ENCODE measurements at regions not wholly inside any gene's neighbourhood (a gene's known extent, or its start where the extent isn't known, plus 50 kb on each side); places are given as distances from the start of the nearest gene placed in this dataset.

DNA sequence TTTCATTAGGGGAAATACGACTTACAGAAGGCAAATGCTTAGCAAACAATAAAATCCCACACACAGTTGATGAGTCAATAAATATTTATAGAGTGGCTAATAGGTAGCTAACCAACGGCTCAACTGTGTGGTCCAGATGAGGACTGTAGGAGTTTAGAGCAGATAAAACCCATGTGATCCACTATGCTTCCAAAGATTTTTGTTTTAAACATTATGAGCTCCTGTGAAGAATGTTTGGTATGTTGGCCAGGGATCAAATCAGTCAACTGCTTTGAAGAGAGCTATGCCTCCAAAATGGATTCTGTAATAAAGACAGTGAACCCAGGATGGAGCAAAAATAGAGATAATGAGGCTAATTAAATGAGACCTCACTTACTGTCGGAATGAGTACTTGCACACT lies 72.3 kb upstream of the COL11A1 start:
- ATAC-seq (no peak), DNase-seq (no peak)
- TF ChIP-seq POLR2A (IDR thresholded peaks at IDR 0.05), result no peak
- TF ChIP-seq, protein P1, sequence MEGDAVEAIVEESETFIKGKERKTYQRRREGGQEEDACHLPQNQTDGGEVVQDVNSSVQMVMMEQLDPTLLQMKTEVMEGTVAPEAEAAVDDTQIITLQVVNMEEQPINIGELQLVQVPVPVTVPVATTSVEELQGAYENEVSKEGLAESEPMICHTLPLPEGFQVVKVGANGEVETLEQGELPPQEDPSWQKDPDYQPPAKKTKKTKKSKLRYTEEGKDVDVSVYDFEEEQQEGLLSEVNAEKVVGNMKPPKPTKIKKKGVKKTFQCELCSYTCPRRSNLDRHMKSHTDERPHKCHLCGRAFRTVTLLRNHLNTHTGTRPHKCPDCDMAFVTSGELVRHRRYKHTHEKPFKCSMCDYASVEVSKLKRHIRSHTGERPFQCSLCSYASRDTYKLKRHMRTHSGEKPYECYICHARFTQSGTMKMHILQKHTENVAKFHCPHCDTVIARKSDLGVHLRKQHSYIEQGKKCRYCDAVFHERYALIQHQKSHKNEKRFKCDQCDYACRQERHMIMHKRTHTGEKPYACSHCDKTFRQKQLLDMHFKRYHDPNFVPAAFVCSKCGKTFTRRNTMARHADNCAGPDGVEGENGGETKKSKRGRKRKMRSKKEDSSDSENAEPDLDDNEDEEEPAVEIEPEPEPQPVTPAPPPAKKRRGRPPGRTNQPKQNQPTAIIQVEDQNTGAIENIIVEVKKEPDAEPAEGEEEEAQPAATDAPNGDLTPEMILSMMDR (IDR thresholded peaks at IDR 0.05 in 4 of 5, conservative IDR thresholded peaks at IDR 0.05 in 1 of 5), result no peak
- H3K27me3 ChIP-seq, result no peaks in the 10 kb centered on the region
- H3K9me3 ChIP-seq, result no peaks in the 10 kb centered on the region
- H3K4me3 ChIP-seq, result no peak overlapping the region
- in situ Hi-C loops (cut with MboI; ENCODE audit: low sequenced_read_pairs in 4 of 4) (no loop called here), intact Hi-C loops (cut with DNase I; ENCODE audit: low total_unique reads) (no loop called here)
- H3K4me1 ChIP-seq, result no peaks in the 10 kb centered on the region
- H3K36me3 ChIP-seq, result no peaks in the 10 kb centered on the region
- H3K27ac ChIP-seq, result no peak overlapping the region

DNA sequence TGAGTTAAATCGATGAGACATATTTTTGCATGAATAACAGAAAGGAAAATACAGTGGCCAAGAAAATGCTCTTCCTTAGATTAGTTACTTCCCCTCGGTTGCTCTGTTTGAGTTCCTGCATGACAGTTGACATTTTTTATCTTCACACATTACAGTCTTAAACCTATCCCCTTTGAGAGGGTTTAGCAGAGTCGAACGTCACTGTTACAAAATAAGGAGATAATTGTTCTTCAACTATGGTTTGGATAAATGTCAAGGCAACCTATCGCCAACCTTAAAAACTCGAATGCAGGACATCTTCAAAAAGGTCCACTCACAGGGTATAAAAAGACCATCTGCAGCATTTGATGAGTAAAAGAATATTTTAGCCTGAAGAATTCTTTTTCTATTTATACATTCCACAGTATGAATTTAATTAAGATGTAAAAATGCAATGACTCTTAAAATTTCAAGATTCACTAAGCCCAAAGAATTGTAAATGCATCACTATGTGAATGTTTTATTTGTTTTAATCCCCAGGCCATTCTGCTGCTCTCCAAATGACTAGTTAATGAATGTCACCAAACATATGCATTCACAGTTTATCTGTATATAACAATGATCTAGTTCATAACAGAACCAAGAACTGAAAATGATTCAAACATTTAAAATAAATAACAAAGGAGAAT lies 68.9 kb upstream of the COL11A1 start:
- Histone ChIP-seq H3K9me3 (no peaks in the 10 kb centered on the region), H3K4me1 (no peaks in the 10 kb centered on the region), H3K4me3 (no peak overlapping the region), H3K27ac (no peak overlapping the region), H3K36me3 (no peaks in the 10 kb centered on the region), H3K27me3 (no peaks in the 10 kb centered on the region)
- no peak for DNase-seq
- no peak for TF ChIP-seq POLR2A (IDR thresholded peaks at IDR 0.05)
- TF ChIP-seq, protein P1 (IDR thresholded peaks at IDR 0.05 in 4 of 5, conservative IDR thresholded peaks at IDR 0.05 in 1 of 5), result no peak
- intact Hi-C loops (cut with DNase I; ENCODE audit: low total_unique reads), result no loop called here
- no peak for ATAC-seq
- in situ Hi-C loops (cut with MboI; ENCODE audit: low sequenced_read_pairs in 4 of 4), result no loop called here

DNA sequence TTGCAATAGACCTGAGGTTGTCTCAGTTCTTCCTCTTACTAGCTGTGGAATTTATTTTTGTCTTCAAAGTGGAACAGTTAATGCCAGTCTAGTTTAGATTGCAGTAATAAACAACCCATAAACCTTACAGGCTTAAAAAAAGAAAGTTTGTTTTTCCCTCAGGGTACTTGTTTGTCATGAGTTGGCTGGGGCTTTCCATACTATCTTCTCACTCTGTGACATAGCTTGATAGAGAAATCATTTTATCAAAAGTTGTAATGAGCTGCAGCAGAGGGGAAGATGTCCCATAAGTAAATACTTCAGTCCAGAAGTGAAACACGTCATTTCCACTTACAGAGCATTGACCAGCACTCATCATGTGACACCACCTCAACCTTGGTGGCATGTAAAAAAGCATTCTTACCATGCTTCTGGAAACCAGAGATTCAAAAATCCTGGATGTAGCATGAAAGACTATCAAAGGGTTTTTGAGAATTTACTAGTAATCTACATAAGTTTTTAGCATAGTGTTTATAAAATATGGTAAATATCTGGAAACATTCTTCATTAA lies 62.8 kb upstream of the COL11A1 start:
- TF ChIP-seq POLR2A (IDR thresholded peaks at IDR 0.05), result no peak
- TF ChIP-seq, protein P1 (IDR thresholded peaks at IDR 0.05 in 4 of 5, conservative IDR thresholded peaks at IDR 0.05 in 1 of 5), result no peak
- no peak overlapping the region for H3K27ac ChIP-seq
- H3K9me3 ChIP-seq, result no peaks in the 10 kb centered on the region
- H3K4me3 ChIP-seq, result no peak overlapping the region
- no peaks in the 10 kb centered on the region for H3K4me1 ChIP-seq
- DNase-seq, result no peak
- in situ Hi-C loops (cut with MboI; ENCODE audit: low sequenced_read_pairs in 4 of 4), result no loop called here
- no peaks in the 10 kb centered on the region for H3K36me3 ChIP-seq
- no peaks in the 10 kb centered on the region for H3K27me3 ChIP-seq
- intact Hi-C loops (cut with DNase I; ENCODE audit: low total_unique reads), result no loop called here
- no peak for ATAC-seq

DNA sequence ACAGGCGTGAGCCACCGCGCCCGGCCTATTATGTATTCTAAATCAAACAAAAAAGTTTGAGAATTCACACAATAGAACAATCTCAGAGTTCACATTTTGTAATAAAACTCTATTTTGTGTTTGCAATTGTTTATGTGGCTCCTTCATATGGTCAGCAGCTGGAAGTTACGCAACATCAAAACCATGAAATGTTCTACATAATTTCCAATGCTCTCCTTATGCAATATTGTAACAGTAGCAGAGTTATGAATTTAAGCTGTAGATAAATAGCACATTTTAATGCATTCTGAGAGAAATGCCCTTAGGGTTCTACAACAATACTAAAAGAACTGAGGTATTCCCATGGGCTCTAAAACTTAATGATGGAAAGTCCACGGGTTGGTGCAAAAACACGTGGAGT lies 62.3 kb upstream of the COL11A1 start:
- Histone ChIP-seq H3K27me3 (no peaks in the 10 kb centered on the region), H3K4me3 (no peak overlapping the region), H3K36me3 (no peaks in the 10 kb centered on the region), H3K4me1 (no peaks in the 10 kb centered on the region), H3K27ac (no peak overlapping the region), H3K9me3 (no peaks in the 10 kb centered on the region)
- intact Hi-C loops (cut with DNase I; ENCODE audit: low total_unique reads) (no loop called here), in situ Hi-C loops (cut with MboI; ENCODE audit: low sequenced_read_pairs in 4 of 4) (no loop called here)
- no peak for TF ChIP-seq POLR2A (IDR thresholded peaks at IDR 0.05)
- TF ChIP-seq, protein P1 (IDR thresholded peaks at IDR 0.05 in 4 of 5, conservative IDR thresholded peaks at IDR 0.05 in 1 of 5), result no peak
- ATAC-seq (no peak), DNase-seq (no peak)

DNA sequence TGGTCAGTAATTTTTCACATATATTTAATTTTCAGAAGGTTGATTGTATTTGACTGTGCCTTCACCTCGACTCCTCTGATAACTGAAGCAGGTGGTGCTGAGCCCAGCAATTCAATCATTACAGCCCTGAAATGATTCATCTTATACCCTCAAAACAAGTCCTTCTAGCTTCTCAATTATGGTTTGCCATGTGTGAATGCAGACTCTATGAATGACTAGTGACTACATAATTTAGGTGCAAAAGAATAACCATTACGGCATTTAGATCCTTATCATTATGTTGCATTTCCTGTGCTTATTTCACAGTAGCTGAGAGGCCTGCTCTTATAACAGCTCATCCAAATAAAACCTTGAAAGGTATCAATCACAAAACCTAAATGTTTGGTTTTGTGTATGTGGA lies 54.0 kb upstream of the COL11A1 start:
- H3K9me3 ChIP-seq, result no peaks in the 10 kb centered on the region
- H3K27me3 ChIP-seq, result no peaks in the 10 kb centered on the region
- TF ChIP-seq, protein P1 (IDR thresholded peaks at IDR 0.05 in 4 of 5, conservative IDR thresholded peaks at IDR 0.05 in 1 of 5), result no peak
- TF ChIP-seq POLR2A (IDR thresholded peaks at IDR 0.05), result no peak
- H3K36me3 ChIP-seq, result no peaks in the 10 kb centered on the region
- intact Hi-C loops (cut with DNase I; ENCODE audit: low total_unique reads), result no loop called here
- DNase-seq, result no peak
- no peak overlapping the region for H3K27ac ChIP-seq
- no peak for ATAC-seq
- H3K4me1 ChIP-seq, result no peaks in the 10 kb centered on the region
- in situ Hi-C loops (cut with MboI; ENCODE audit: low sequenced_read_pairs in 4 of 4), result no loop called here
- no peak overlapping the region for H3K4me3 ChIP-seq

All from gastrocnemius medialis (tissue), 4 donors.